Transverse colon (tissue), 4 donors: ENCODE measurements at regions not wholly inside any gene's neighbourhood (a gene's known extent, or its start where the extent isn't known, plus 50 kb on each side); places are given as distances from the start of the nearest gene placed in this dataset.

ENCODE experiments used
- DNase-seq: peaks from one replicate; pipeline ENCODE4 v3.0.0-alpha.2; 2019
- H3K27ac ChIP-seq, 4 donors: fragments of 200-600 bp; sonication (generic); 2 replicates each; pipeline ENCODE4 v1.5.1; 2016 to 2018; ENCODE audit warnings: inconsistent platforms in 4 of 4
- H3K27me3 ChIP-seq: fragments of 200-600 bp; sonication (generic); 2 replicates; pipeline ENCODE4 v1.5.1; 2017; ENCODE audit warnings: inconsistent platforms
- H3K36me3 ChIP-seq, 4 donors: fragments of 200-600 bp; sonication (generic); 2 replicates each; pipeline ENCODE4 v1.5.1; 2017 to 2019; ENCODE audit warnings: inconsistent platforms in 4 of 4
- H3K4me1 ChIP-seq, 4 donors: fragments of 200-600 bp; sonication (generic); 2 replicates each; pipeline ENCODE4 v1.5.1; 2017 to 2020; ENCODE audit warnings: inconsistent platforms in 4 of 4
- H3K4me3 ChIP-seq, 4 donors: fragments of 200-600 bp; sonication (generic); 1 replicate in 1 of 4; 2 replicates in 3 of 4; pipeline versions ENCODE4 v1.5.1 to v1.6.1; 2017 to 2019; ENCODE audit warnings: inconsistent platforms in 4 of 4
- H3K9me3 ChIP-seq, 2 donors: fragments of 200-600 bp; sonication (generic); 2 replicates each; pipeline ENCODE4 v1.5.1; 2017 to 2019; ENCODE audit warnings: inconsistent platforms in 2 of 2
- CTCF ChIP-seq, 5 experiments: fragments of 200-600 bp in 3 of 5; fragments of 450-650 bp in 2 of 5; sonication (generic) in 3 of 5; IDR thresholded peaks; 1 replicate in 2 of 5; 2 replicates in 3 of 5; pipeline ENCODE4 v1.5.1; 2016 to 2017; ENCODE audit warnings: antibody characterized with exemption in 5 of 5, inconsistent platforms in 3 of 5, mild to moderate bottlenecking in 2 of 5, moderate library complexity in 1 of 5
- EP300 ChIP-seq: sonication (generic); formaldehyde crosslinking; IDR thresholded peaks from one replicate; pipeline ENCODE4 v1.6.1; 2017; ENCODE audit warnings: antibody characterized with exemption, low read depth
- POLR2A ChIP-seq: fragments of 450-650 bp; IDR thresholded peaks from one replicate; pipeline ENCODE4 v1.6.1; 2016; ENCODE audit warnings: antibody characterized with exemption, mild to moderate bottlenecking, moderate library complexity
- POLR2AphosphoS5 ChIP-seq, 3 donors: sonication (generic); formaldehyde crosslinking; IDR thresholded peaks; one replicate each; pipeline ENCODE4 v1.6.1; 2016; ENCODE audit warnings: antibody characterized with exemption in 3 of 3
- WGBS, 2 donors: methylation state at CpG; one replicate each; pipeline ENCODE4 v1.1.5; 2018; ENCODE audit warnings: low coverage in 1 of 2; 5-methylcytosine and 5-hydroxymethylcytosine counted together
- in situ Hi-C, 4 donors: fragments of 200-750 bp; cut with MboI; loops; one replicate each; pipeline versions ENCODE4 v1.15.0 to v1.15.1; 2017; ENCODE audit warnings: low sequenced_read_pairs in 3 of 4, low pct_ligation_motif_present in 1 of 4, low pct_unique_long_range_greater_than_20kb in 1 of 4
- intact Hi-C: fragments of 100-400 bp; cut with DNase I; formaldehyde crosslinking; loops from one replicate; pipeline ENCODE4 v1.15.1; 2023; ENCODE audit warnings: low total_unique reads

- DNase-seq = no peak
- Histone ChIP-seq H3K27ac (no peak overlapping the region), H3K27me3 (peaks cover 22% of the 10 kb centered on the region), H3K9me3 (no peaks in the 10 kb centered on the region), H3K4me1 (no peaks in the 10 kb centered on the region), H3K36me3 (no peaks in the 10 kb centered on the region), H3K4me3 (no peak overlapping the region)
- in situ Hi-C loops = loop anchor here in 1 of 4 donors (25.0 kb wide), 1 partner anchor 179 kb away; no protein-coding TSS in a partner anchor
- intact Hi-C loops = no loop called here
- TF ChIP-seq CTCF (IDR thresholded peaks at IDR 0.05) = no peak
- TF ChIP-seq EP300 = no peak
- no peak for TF ChIP-seq POLR2AphosphoS5 (IDR thresholded peaks at IDR 0.05)
- TF ChIP-seq POLR2A = no peak
- 66% methylated on average over 15 of the region's 16 CpGs; no CpG with 5 or more reads in 1 of the 2 donors for WGBS, 2 donors
Measured at GRCh38 chr21:36591326-36591970, 107.5 kb upstream of the SIM2 start.

GRCh38 chr21:36596174-36596573 lies 102.7 kb upstream of the SIM2 start:
- peaks cover 44% of the 10 kb centered on the region for H3K27me3 ChIP-seq
- no peaks in the 10 kb centered on the region for H3K36me3 ChIP-seq
- 62% methylated on average over 2 of the region's 2 CpGs; no CpG with 5 or more reads in 1 of the 2 donors for WGBS, 2 donors
- no peak for DNase-seq
- intact Hi-C loops = no loop called here
- in situ Hi-C loops = loop anchor here in 1 of 4 donors (25.0 kb wide), 1 partner anchor 184 kb away; no protein-coding TSS in a partner anchor
- TF ChIP-seq EP300 = no peak
- TF ChIP-seq POLR2AphosphoS5 (IDR thresholded peaks at IDR 0.05) = no peak
- no peak for TF ChIP-seq CTCF (IDR thresholded peaks at IDR 0.05)
- no peak for TF ChIP-seq POLR2A
- H3K9me3 ChIP-seq = no peaks in the 10 kb centered on the region
- no peak overlapping the region for H3K27ac ChIP-seq
- no peak overlapping the region for H3K4me3 ChIP-seq
- no peaks in the 10 kb centered on the region for H3K4me1 ChIP-seq

- no peaks in the 10 kb centered on the region for H3K4me1 ChIP-seq
- 56 to 91% methylated on average over 1 to 3 of the region's 3 CpGs for WGBS, 2 donors
- in situ Hi-C loops (no loop called here), intact Hi-C loops (no loop called here)
- H3K9me3 ChIP-seq = no peaks in the 10 kb centered on the region
- peaks cover 55% of the 10 kb centered on the region for H3K27me3 ChIP-seq
- no peak overlapping the region for H3K4me3 ChIP-seq
- DNase-seq = no peak
- H3K36me3 ChIP-seq = no peaks in the 10 kb centered on the region
- H3K27ac ChIP-seq = no peak overlapping the region
- TF ChIP-seq POLR2A (no peak), CTCF (IDR thresholded peaks at IDR 0.05) (no peak), EP300 (no peak), POLR2AphosphoS5 (IDR thresholded peaks at IDR 0.05) (no peak)
Measured at GRCh38 chr21:36601362-36601761, 97.6 kb upstream of the SIM2 start.

GRCh38 chr21:36602735-36603134 lies 96.2 kb upstream of the SIM2 start:
- WGBS, 2 donors = 63 to 78% methylated on average over 5 to 8 of the region's 8 CpGs
- Histone ChIP-seq H3K4me3 (no peak overlapping the region), H3K27me3 (peaks cover 56% of the 10 kb centered on the region), H3K4me1 (no peaks in the 10 kb centered on the region), H3K27ac (no peak overlapping the region), H3K36me3 (no peaks in the 10 kb centered on the region), H3K9me3 (no peaks in the 10 kb centered on the region)
- intact Hi-C loops (no loop called here), in situ Hi-C loops (no loop called here)
- TF ChIP-seq POLR2AphosphoS5 (IDR thresholded peaks at IDR 0.05) = no peak
- no peak for TF ChIP-seq EP300
- DNase-seq = no peak

- DNase-seq = no peak
- TF ChIP-seq POLR2A (no peak), EP300 (no peak), CTCF (IDR thresholded peaks at IDR 0.05) (no peak), POLR2AphosphoS5 (IDR thresholded peaks at IDR 0.05) (no peak)
- intact Hi-C loops = no loop called here
- no peak overlapping the region for H3K4me3 ChIP-seq
- WGBS, 2 donors = 37 to 54% methylated on average over 2 of the region's 2 CpGs
- H3K4me1 ChIP-seq = no peaks in the 10 kb centered on the region
- peaks cover 52% of the 10 kb centered on the region for H3K27me3 ChIP-seq
- H3K27ac ChIP-seq = no peak overlapping the region
- H3K36me3 ChIP-seq = no peaks in the 10 kb centered on the region
- no peaks in the 10 kb centered on the region for H3K9me3 ChIP-seq
- in situ Hi-C loops = no loop called here
Measured at GRCh38 chr21:36603221-36603620, 95.7 kb upstream of the SIM2 start.
